ENCODE measurements at regions not wholly inside any gene's neighbourhood (a gene's known extent, or its start where the extent isn't known, plus 50 kb on each side); places are given as distances from the start of the nearest gene placed in this dataset.

DNA sequence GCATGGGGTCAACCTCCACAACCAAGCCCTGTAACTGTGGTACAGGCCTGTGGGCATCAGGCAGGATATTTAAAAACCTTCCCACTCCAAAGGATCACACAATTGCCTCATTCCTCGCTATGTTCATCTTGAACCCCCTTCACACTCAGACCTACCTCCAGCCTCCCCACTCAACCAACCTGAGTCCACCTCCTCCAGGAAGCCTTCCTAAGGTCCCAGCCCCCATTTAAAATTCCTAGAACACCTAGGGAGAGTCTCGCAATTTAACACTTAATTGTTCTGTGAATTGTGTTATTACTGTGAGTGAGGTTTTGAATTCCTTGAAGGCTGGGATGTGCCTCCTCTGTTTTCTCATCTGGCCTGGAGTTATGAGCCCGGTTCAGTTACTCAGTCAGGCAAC, 93.1 kb upstream of the SMNDC1 start:
- TF ChIP-seq GATA2 (IDR thresholded peaks at IDR 0.05; ENCODE audit: low read depth, low read length) (no peak), GATA3 (IDR thresholded peaks at IDR 0.05; ENCODE audit: low read depth, low read length) (no peak)
